NCI-H748 (cell line): ENCODE measurements at regions not wholly inside any gene's neighbourhood (a gene's known extent, or its start where the extent isn't known, plus 50 kb on each side); places are given as distances from the start of the nearest gene placed in this dataset.
A peak's percentile ranks its signal among the peaks of the same experiment; 100 is the strongest.

Source experiments
- DNase-seq: peaks from one replicate; lab custom pipeline; 2025; ENCODE audit not compliant: unreplicated experiment; lab: John Stamatoyannopoulos, UW

DNA sequence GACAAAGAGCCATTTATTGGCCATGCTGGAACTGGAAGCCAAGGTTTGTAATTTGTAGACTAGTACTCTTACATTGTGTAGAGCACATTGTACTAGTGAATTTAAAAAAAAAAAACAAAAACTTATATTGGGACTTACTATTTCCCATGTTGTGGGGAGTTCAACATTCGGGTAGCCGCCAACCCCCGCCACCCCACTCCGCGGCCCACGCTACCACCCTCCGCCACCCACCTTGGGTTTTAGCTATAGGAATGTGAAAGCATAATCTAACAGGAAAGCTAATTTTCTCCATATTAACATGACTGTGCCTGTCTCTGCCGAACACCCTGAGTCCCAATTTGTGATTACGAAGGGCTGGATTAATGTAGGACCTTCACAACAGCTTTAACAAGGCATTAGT, 275.8 kb downstream of the FIGN start:
- no peak for DNase-seq

DNA sequence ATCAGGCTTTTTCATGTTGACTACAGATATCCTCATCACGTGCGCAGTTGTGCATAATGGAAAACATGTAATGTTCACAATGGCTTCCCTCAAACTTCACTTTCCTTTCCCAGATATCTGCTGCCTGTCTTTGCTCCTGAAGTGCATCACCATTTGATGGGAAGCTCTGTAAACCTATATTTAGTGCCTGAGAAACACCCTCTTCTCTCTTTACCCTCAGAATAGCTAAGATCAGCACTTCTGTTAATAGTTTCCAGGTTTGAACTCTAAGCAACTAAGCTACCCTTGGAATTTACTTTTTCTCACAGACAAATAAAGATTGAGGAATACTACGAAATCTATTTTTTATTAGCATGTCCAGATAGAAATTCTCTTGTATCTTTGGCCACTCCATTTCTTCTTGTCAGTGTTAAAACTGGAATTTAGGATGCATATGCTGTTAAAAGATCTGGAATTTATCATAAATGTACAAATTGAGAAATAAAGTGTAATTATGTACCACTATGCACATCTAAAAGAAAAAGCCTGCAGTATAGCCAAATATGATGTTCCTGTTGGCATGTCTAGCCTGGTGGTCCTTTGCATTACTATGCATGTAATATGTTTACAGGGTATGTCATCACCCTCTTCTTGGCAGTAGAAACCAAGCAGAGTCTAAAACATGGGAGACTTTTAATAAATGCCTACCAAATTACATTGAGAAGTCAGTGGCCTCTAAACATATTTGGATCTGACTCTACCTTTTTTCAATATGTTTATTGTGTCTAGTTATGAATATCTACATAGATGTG, 278.7 kb downstream of the FIGN start:
- DNase-seq = no peak

DNA sequence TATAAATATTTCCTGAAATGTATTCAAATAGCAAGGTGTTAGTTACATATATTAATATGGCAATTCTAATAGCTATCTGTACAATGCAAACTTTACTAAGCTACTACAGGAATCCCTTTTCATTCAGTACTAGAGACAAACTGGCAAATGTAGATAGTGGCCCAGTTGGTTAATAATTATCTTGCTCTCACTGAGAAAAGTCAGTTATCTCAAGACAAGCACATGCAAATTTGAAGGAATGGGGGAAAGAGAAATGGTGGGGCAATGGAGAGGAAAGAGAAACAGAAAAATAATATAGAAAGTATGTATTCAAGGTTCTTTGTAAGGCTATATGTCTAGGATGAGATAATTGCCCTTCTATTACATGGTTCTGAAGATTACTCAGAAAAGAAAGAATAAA, 280.0 kb downstream of the FIGN start:
- DNase-seq = no peak

DNA sequence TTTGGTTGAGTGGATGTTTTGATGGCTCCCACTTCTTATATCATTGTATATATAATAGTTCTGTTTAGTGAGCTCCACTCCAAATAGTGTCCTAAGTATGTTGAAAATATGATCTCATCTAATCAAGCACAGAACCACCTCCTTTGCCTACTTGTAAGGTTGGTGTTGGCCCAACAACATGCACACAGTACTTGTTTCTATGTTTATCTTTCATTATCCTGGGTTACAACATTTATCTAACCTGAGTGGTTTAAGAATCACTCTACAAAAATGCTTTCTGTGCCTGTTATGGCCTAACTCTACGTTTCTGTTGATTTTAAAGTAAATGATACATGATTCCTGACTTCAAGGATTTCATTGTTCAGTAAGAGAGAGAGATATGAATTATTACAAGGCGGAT, 281.9 kb downstream of the FIGN start:
- DNase-seq = no peak

DNA sequence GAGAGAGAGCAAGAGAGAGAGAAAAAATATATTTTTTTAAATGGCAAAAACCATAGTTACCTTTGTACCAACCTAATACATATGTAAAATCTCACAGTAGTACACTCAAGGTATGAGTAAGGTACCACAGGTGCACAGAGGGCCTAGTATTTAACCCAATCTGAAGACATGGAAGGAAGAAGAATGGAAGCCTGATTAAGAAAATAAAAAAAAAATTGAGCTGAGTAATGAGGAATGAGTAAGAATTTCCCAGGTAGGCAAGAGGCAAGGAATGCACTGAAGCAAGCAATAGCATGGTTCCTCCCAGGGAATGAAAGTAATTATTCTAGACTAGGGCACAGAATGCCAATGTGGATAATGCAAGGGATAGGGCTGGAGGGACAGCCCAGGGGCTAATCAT, 294.2 kb downstream of the FIGN start:
- DNase-seq = no peak

DNA sequence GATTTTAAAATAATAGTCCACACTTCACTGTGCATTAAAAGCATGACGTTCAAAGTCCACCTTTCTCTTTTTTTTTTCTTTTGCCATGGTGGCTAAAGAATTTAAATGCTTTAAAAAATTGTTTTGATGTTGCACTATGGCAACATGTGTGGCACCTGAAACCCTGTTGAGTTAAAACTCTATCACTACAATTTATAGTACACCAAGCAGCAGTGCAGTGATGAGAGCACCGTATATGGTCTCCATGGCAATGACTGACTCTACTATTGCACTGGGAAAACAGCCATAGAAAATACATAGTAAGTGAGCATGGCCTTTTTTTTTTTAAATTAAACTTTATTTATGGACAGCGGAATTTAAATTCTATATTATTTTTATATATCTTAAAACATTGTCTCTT, 298.8 kb downstream of the FIGN start:
- peak; percentile 77 for DNase-seq

DNA sequence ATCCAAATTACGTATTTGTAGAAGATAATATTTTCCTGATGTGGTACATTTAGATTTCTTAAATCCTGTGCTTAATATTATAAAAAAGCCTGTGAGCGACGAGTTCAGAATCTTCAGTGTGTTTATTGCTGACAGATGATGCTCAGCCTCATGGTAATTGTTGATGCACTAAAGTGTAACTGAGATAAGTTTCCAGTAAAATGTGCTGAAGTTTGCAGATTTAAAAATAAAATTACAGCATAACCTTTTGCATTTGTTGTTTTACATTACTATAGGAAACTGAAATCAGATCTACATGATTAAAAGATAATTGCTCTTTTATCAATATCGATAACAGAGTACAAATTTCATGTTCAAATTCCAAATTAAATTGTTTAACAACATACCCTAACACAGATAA, 307.6 kb downstream of the FIGN start:
- no peak for DNase-seq

GRCh38 chr2:163420604-163421003, 315.2 kb downstream of the FIGN start:
- no peak for DNase-seq

DNA sequence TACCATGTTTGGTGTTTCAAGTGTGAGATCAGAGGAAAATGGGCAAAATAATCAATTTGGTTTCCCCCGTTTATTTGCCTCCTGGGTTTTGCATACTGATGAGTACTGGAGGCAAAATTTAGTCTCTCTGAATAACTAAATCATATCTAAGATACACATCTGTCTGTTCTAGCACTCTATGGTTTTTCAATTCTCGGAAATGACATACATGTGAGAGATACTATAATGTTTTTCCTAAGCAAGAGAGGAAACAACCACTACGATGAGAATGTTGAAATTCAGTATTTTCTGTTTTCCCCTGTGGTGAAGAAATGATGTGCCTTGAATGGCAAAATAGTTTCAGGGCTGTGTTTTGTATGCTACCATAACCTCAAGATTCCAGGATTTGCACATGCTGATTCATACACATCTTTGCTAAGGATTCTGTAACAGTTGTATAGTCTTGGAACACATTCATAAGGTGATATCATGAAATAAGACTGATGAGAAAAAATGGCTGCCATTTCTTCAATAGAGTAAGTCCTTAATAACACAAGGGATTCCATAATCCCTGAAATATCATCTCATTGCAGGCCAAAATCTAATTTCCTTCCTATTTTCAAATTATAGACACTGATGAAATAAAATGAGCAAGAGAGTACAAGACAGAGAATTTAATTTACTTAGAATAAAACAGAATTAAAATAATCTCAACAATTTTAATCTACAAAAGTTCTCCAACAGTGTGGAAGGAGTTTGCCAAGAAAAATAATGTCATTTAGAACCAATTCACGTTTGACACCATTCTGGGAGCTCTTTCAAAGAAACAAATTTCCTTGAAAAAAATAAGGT, 316.6 kb downstream of the FIGN start:
- DNase-seq = no peak

DNA sequence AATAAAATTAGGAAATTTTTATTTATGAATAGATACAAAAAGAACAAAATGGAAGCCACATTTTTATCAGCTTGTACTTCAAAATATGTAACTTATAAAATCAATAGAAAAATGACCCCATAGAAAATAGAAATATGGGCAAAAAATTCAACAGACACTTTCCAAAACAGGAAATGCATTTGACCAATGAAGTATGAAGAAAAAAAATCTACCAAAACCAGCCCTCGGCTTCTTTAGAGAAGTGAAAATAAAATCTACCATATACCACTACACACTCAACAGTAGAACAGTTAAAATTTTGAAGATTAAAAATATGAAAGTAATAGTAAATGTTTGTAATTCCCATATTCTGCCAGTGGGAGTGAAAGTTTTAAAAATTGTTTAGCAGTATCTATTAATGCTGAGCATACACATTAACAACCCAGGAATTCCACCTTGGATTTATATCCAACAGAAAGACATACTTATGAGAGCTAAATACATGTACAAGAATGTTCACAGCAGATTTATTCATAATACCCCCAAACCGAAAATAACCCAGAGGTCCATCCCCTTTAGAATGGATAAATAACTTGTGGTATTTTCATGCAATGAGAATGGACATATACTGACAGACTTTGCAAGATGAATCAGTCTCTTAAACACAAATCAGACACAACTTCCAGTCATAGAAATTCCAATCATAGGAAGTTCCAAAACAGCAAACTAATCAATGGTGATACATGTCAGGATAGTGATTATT, 318.0 kb downstream of the FIGN start:
- no peak for DNase-seq

DNA sequence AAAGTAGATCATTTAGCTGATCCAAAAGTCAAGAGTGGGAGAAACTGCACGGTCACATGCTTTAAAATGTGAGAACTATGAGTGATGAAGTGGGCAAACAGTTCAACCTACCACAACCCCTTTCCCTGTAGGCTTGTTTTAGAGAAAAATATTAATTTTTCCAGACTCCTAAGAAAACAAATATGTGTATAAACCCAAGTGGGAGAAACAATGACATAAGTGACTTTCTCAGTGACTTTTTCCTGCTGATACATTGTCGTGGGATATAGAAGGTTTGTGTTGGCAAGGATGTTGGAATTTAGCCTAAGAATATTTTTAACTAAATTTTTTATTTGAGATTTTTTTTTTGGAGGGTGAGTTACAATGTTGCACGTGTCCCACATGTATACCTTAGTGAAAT, 321.7 kb downstream of the FIGN start:
- DNase-seq = no peak

- no peak for DNase-seq
These were observed 328.5 kb downstream of the FIGN start for GRCh38 chr2:163407296-163407695.

DNA sequence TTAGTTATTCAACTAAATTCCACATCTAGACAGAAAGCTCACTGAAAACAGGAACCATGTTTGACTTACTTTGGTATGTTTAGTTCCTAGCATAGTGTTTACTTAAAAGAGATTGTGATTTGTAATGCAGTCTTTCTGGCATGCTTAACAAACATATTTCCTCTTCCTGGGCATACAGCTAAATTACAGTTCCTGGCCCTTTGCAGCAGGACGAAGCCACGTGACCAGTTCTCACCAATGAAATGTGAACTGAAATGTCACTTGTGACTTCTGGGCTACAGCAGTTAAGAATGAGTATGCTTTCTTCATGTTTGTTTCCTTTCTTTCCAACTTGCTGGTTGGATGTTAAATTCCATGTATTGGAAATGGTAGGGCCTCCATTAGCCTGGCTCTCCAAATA, 330.5 kb downstream of the FIGN start:
- no peak for DNase-seq

DNA sequence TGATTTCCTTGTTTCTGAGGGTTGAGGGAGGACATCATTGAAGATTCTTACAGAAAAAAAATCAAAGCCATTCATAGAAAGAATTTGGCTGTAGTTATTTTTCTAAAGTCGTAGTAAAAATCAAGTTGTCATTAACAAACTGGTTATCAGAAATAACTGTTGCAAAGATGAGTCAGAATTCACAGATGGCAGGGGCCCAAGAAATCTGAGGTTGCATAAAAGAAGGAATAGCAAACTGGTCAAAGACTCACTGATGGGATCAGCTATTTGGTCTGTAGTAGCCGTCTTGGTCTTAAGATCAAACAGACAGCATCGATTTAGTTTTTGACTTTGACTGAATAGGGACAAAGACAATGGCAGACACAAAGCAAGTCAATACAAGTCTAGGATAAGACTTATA, 334.3 kb downstream of the FIGN start:
- DNase-seq = no peak

- DNase-seq = no peak
These were observed 338.4 kb downstream of the FIGN start for GRCh38 chr2:163397451-163397850.

DNA sequence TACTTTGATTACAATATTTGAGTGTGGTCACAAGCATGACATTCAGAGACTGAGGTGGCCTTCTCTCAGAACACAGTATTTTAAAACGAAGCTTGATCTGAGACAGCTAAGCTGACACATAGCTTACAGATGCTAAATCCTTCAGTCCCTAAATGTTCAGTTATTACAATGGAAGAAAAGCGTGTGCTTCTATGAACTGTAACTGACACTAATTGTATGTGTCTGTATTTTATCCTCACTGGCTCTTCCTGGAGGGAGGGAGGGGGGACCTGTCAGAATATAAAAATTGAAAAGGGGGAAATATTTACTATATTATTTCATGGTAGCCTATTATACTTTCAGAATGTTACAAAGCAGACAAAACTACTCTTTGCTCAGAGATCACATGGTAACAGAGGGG, 340.2 kb downstream of the FIGN start:
- no peak for DNase-seq

GRCh38 chr2:163389838-163390237, 346.0 kb downstream of the FIGN start:
- no peak for DNase-seq

DNA sequence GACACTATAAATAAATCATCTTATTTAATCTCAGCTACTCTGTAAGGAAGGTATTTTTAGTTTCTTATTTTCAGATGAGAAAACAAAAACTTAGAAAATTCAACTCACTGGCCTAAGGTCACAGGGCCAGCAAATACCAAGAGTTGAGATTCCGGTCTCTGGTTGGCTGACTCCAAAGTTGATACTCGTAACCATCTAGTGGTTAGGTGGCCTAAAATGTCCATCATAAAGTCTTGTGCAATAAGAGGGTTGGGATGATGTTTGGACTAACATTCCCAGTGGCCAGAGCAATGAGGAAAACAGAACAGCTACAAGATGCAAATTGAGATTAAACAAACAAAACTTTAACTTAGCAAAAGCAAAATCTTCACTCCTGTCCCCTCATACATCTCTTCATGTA, 360.3 kb downstream of the FIGN start:
- DNase-seq = no peak

DNA sequence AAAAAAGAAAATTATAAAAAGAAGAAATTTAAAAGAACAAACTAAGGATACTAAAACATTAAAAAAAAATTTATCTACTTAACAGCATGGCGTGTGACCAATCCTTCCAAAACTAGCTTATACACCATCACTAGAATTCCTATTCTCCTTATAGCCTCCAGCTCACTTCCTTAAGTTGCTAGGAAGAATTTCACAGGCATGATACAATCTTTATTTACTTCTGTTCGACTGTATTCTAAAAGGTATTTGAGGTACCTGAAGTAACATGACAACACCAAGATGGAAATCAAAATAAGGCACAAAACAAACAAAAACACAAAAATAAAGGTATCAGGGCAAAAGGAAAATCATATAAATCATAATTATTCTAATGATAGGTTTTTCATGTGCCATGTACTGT, 360.7 kb downstream of the FIGN start:
- DNase-seq = no peak

- DNase-seq = no peak
These were observed 361.5 kb downstream of the FIGN start for GRCh38 chr2:163374282-163374681.

DNA sequence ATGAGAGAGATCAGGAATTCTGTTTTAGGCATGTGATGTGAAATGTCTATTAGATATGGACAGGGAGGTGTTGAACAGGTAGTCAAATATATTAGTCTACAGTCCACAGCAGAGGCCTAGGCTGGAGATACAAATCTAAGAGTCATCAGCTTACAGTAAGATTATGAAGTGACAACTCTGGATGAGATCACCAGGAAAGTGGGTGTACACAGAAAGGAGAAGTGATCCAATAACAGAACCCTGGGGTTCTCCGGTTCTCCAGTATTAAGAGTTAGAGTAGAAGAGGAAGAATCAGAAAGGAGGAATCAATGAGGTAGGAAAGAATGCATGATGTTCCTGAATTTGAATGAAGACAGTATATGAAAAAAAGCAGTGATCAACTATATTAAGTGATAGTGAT, 362.3 kb downstream of the FIGN start:
- DNase-seq = no peak
